MCF 10A (cell line): ENCODE measurements at regions not wholly inside any gene's neighbourhood (a gene's known extent, or its start where the extent isn't known, plus 50 kb on each side); places are given as distances from the start of the nearest gene placed in this dataset.

Source experiments
- BruUV-seq: library from RNA; stranded (reverse); fragments of 400-500 nt; replicated peaks from 2 replicates; lab custom pipeline; 2021; lab: Mats Ljungman, UMichigan
- CTCF ChIA-PET: fragments of 300-600 bp; sonication (Branson Sonifier 250); formaldehyde crosslinking; extraction: SDS; loops from one replicate; lab custom pipeline; 2021; ENCODE audit warnings: antibody characterized with exemption, inconsistent platforms; lab: Yijun Ruan, JAX
- POLR2A ChIA-PET: fragments of 300-600, 350-650 bp; sonication (Branson Sonifier 250); formaldehyde crosslinking; extraction: SDS; loops from one replicate; lab custom pipeline; 2020; ENCODE audit warnings: antibody characterized with exemption, inconsistent platforms; lab: Yijun Ruan, JAX
- DNase-seq: peaks from one replicate; pipeline ENCODE4 v3.0.0-alpha.2; 2018; ENCODE audit not compliant: unreplicated experiment
- H3K27ac Mint-ChIP-seq: one replicate; pipeline ENCODE4 v1.8.0; 2022; ENCODE audit warnings: mild to moderate bottlenecking, low read depth, mixed read lengths; ENCODE audit not compliant: unreplicated experiment
- H3K27me3 Mint-ChIP-seq: one replicate; pipeline ENCODE4 v1.8.0; 2022; ENCODE audit warnings: mixed read lengths; ENCODE audit not compliant: insufficient read depth, unreplicated experiment
- H3K36me3 Mint-ChIP-seq: one replicate; pipeline ENCODE4 v1.8.0; 2022; ENCODE audit warnings: mild to moderate bottlenecking, moderate library complexity, mixed read lengths; ENCODE audit not compliant: insufficient read depth, unreplicated experiment
- H3K4me1 Mint-ChIP-seq: one replicate; pipeline ENCODE4 v1.8.0; 2022; ENCODE audit warnings: mixed read lengths; ENCODE audit not compliant: insufficient read depth, unreplicated experiment
- H3K4me3 Mint-ChIP-seq: one replicate; pipeline ENCODE4 v1.8.0; 2022; ENCODE audit warnings: mild to moderate bottlenecking, moderate library complexity, mixed read lengths; ENCODE audit not compliant: unreplicated experiment
- H3K9me3 Mint-ChIP-seq: one replicate; pipeline ENCODE4 v1.8.0; 2022; ENCODE audit warnings: mixed read lengths; ENCODE audit not compliant: unreplicated experiment
- CTCF ChIP-seq: fragments of 200-600 bp; IDR thresholded peaks from one replicate; pipeline ENCODE4 v1.8.0; 2022; ENCODE audit warnings: antibody characterized with exemption, mild to moderate bottlenecking; ENCODE audit not compliant: unreplicated experiment
- intact Hi-C: fragments of 100-400 bp; cut with micrococcal nuclease; formaldehyde crosslinking; loops from 2 replicates; pipeline ENCODE4 v1.14.1; 2022

DNA sequence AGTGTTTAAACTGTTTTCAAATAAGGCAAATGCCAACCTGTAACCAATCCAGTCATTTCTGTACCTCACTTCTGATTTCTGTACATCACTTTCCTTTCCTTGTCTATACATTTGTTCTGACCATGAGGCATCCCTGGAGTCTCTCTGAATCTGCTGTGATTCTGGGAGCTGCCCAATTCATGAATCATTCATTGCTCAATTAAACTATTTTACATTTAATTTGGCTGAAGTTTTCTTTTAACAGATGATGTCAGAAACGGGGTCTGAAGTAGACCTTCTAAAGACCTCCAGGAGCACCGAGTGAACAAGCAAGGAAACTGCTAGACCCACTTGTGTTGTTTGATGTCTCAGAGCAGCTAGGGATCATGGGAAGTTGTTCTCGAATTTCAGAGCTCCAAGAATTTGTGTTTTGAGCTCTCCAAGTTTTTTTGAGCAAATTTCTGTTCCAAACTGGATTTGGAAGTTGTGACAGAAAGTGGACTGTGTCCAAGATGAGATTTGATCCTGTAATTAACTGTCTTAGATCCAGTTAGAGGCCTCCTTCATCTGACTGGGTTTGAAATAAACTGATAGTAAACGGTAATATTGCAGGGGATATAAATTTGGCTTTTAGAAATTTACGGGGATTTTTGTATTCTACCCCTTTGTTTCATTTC lies 490.8 kb upstream of the ST8SIA4 start:
- Mint-ChIP-seq H3K4me1 (no peaks in the 10 kb centered on the region), H3K4me3 (no peak overlapping the region), H3K27me3 (peaks cover 11% of the 10 kb centered on the region), H3K36me3 (no peaks in the 10 kb centered on the region), H3K9me3 (no peaks in the 10 kb centered on the region), H3K27ac (no peak overlapping the region)
- intact Hi-C loops = loop anchor here (5.0 kb wide), 1 partner anchor 283 kb away; no protein-coding TSS in a partner anchor
- DNase-seq = peak; percentile 12
- no TSS peak for BruUV-seq
- ChIA-PET CTCF (interaction anchor here (2.6 kb wide), 1 partner anchor 285 kb away, joined by 9 read pairs; no protein-coding TSS in a partner anchor), POLR2A (no interaction called here)
- TF ChIP-seq CTCF = no peak

GRCh38 chr5:101390151-101390908 lies 487.2 kb upstream of the ST8SIA4 start:
- CTCF ChIA-PET = interaction anchor here (0.5 to 3.5 kb wide), 44 partner anchors 12 to 1590 kb away, joined by 3 to 18 read pairs (median 4); no protein-coding TSS in a partner anchor
- no TSS peak for BruUV-seq
- peaks cover 11% of the 10 kb centered on the region for H3K27me3 Mint-ChIP-seq
- no peaks in the 10 kb centered on the region for H3K4me1 Mint-ChIP-seq
- H3K36me3 Mint-ChIP-seq = no peaks in the 10 kb centered on the region
- DNase-seq = peak; percentile 58
- no peaks in the 10 kb centered on the region for H3K9me3 Mint-ChIP-seq
- H3K4me3 Mint-ChIP-seq = no peak overlapping the region
- intact Hi-C loops = loop anchor here (1.0 to 5.0 kb wide), 5 partner anchors 287 to 960 kb away; no protein-coding TSS in a partner anchor
- POLR2A ChIA-PET = no interaction called here
- H3K27ac Mint-ChIP-seq = no peak overlapping the region
- TF ChIP-seq CTCF = peak; percentile 60

GRCh38 chr5:101385276-101385675 lies 482.2 kb upstream of the ST8SIA4 start:
- TF ChIP-seq CTCF = no peak
- Mint-ChIP-seq H3K27me3 (peaks cover 8% of the 10 kb centered on the region), H3K36me3 (no peaks in the 10 kb centered on the region), H3K9me3 (no peaks in the 10 kb centered on the region), H3K27ac (no peak overlapping the region), H3K4me3 (no peak overlapping the region), H3K4me1 (no peaks in the 10 kb centered on the region)
- ChIA-PET CTCF (no interaction called here), POLR2A (no interaction called here)
- no TSS peak for BruUV-seq
- DNase-seq = no peak
- intact Hi-C loops = no loop called here

DNA sequence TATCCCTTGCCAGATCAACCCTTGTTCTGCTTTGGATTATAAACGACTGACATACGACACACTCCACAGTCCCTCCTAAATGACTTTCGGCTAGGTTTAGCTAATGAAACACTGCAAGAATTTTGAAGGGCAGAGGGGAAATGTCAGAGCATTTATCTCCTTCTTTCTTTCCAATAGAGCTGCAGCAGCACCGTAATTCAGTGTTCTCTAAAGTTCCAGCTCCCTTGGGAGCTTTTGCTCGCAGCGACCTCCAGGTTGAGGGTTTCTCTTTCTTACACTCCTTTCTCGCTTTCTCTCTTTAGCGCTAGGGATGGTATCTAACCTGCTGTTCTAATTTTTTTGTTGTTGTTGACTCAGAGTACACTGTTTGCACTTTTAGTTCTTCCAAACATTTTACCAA lies 467.1 kb upstream of the ST8SIA4 start:
- intact Hi-C loops = no loop called here
- ChIA-PET CTCF (interaction anchor here (0.6 kb wide), 1 partner anchor 113 kb away, joined by 3 read pairs; no protein-coding TSS in a partner anchor), POLR2A (no interaction called here)
- Mint-ChIP-seq H3K36me3 (no peaks in the 10 kb centered on the region), H3K9me3 (no peaks in the 10 kb centered on the region), H3K27me3 (no peaks in the 10 kb centered on the region), H3K4me1 (no peaks in the 10 kb centered on the region), H3K4me3 (no peak overlapping the region), H3K27ac (no peak overlapping the region)
- no peak for TF ChIP-seq CTCF
- no TSS peak for BruUV-seq
- DNase-seq = no peak
